GM19395 (cell line): ENCODE measurements at regions not wholly inside any gene's neighbourhood (a gene's known extent, or its start where the extent isn't known, plus 50 kb on each side); places are given as distances from the start of the nearest gene placed in this dataset.

ENCODE experiments used
- ATAC-seq: cut with Tn5 transposase; IDR thresholded peaks from one replicate; pipeline ENCODE4 v1.9.1; 2021; ENCODE audit warnings: mild to moderate bottlenecking, moderate library complexity; ENCODE audit not compliant: unreplicated experiment

- ATAC-seq = no peak
Measured at GRCh38 chr11:127898422-127899365, 688.7 kb downstream of the ETS1 start.

- ATAC-seq = no peak
Measured at GRCh38 chr11:127895776-127896175, 691.6 kb downstream of the ETS1 start.

- no peak for ATAC-seq
Measured at GRCh38 chr11:127894316-127894715, 693.0 kb downstream of the ETS1 start.

- no peak for ATAC-seq
Measured at GRCh38 chr11:127890030-127890615, 697.2 kb downstream of the ETS1 start.

GRCh38 chr11:127888386-127888785 lies 699.0 kb downstream of the ETS1 start:
- ATAC-seq = no peak

GRCh38 chr11:127875131-127875530 lies 712.2 kb downstream of the ETS1 start:
- no peak for ATAC-seq

- no peak for ATAC-seq
Measured at GRCh38 chr11:127873478-127873877, 713.9 kb downstream of the ETS1 start.

GRCh38 chr11:127866109-127866508 lies 721.2 kb downstream of the ETS1 start:
- no peak for ATAC-seq

GRCh38 chr11:127864861-127865260 lies 722.5 kb downstream of the ETS1 start:
- ATAC-seq = no peak

GRCh38 chr11:127862406-127862805 lies 725.0 kb downstream of the ETS1 start:
- no peak for ATAC-seq

GRCh38 chr11:127859941-127860354 lies 727.4 kb downstream of the ETS1 start:
- no peak for ATAC-seq

- ATAC-seq = no peak
Measured at GRCh38 chr11:127844876-127845275, 742.5 kb downstream of the ETS1 start.

- ATAC-seq = peak; percentile 80
Measured at GRCh38 chr11:127843483-127844396, 743.6 kb downstream of the ETS1 start.

GRCh38 chr11:127825183-127825582 lies 762.2 kb downstream of the ETS1 start:
- ATAC-seq = no peak

- no peak for ATAC-seq
Measured at GRCh38 chr11:127818625-127819024, 768.7 kb downstream of the ETS1 start.

- ATAC-seq = no peak
Measured at GRCh38 chr11:127816962-127817361, 770.4 kb downstream of the ETS1 start.

- no peak for ATAC-seq
Measured at GRCh38 chr11:127815331-127815730, 772.0 kb downstream of the ETS1 start.

- no peak for ATAC-seq
Measured at GRCh38 chr11:127806501-127806900, 780.9 kb downstream of the ETS1 start.

GRCh38 chr11:127805771-127806170 lies 781.6 kb downstream of the ETS1 start:
- no peak for ATAC-seq

- ATAC-seq = no peak
Measured at GRCh38 chr11:127804747-127805400, 782.5 kb downstream of the ETS1 start.

- no peak for ATAC-seq
Measured at GRCh38 chr11:127803755-127804154, 783.6 kb downstream of the ETS1 start.
